ENCODE measurements at regions not wholly inside any gene's neighbourhood (a gene's known extent, or its start where the extent isn't known, plus 50 kb on each side); places are given as distances from the start of the nearest gene placed in this dataset.

DNA sequence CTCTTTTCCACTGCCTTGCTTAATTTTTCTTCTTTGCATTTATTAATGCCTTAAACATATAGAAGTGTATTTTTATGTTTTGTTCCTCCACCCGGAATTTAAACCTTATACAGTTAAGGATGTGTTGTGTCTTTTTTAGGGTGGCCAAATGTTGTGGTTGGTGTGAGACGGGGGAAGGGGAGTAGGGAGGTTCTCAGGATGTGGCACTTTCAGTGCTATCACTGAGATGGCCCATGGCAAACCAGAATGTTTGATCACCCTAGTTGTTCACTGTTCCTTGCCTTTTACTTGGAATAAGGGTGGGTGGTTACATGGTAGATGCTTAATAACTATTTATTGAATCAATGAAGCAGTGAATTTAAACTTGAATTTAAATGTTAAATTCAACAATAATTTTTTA, 216.0 kb upstream of the SLITRK1 start:
- DNase-seq, result no peak

GRCh38 chr13:84097148-84097547, 214.9 kb upstream of the SLITRK1 start:
- DNase-seq, result no peak

DNA sequence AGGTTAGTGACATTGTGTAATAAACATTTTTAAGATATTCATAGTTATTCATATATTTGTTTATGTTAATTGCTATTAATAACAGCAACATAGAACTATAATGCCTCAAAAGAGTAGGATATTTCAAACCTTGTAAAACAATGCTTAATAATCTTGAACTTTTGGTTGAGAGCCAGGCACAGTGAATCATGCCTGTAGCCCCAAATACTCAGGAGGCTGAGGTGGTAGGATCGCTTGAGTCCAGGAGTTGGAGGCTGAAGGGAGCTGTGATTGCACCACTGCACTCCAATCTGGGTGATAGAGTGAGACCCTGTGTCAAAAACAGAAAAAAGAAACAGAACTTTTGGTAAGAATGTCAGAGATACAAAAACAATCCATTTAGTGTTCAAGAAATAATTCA, 213.9 kb upstream of the SLITRK1 start:
- DNase-seq, result no peak

- DNase-seq, result no peak
Observed at GRCh38 chr13:84088996-84089395, 206.7 kb upstream of the SLITRK1 start.

DNA sequence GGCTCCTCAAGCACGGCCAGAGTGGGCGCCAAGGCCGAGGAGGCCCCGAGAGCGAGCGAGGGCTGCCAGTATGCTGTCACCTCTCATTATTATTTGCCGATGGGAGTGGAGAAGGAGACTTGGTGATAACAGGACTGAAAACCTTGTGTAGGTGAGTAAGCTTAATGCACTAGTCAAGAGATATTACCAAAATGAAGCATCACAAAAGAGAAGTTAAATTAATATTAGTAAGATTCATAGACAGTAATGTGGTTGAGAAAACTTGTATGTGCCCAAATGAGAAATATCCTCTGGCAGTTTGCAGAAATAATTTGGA, 204.5 kb upstream of the SLITRK1 start:
- no peak for DNase-seq

- peak; percentile 24 for DNase-seq
Observed at GRCh38 chr13:84086098-84086846, 204.0 kb upstream of the SLITRK1 start.

DNA sequence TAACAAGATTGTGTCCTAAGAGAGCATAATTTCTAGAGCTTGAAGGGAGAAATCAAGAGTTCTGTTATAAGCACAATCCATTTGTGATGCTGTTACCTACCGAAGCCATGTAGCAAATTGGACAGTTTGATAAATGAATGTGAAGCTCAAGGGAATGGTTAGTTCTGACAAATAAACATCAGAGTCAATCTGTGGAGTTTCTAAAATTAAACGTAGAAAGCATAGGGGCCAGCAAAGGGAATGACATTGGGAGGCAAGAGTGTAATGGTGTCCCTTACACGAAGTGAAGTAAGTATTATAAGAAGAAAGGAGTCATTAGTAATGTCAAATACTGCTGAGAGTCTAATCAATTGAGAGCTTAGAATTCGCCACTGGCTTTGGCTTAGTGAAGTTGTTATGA, 200.2 kb upstream of the SLITRK1 start:
- no peak for DNase-seq

- DNase-seq, result no peak
Observed at GRCh38 chr13:84080748-84081530, 198.7 kb upstream of the SLITRK1 start.

DNA sequence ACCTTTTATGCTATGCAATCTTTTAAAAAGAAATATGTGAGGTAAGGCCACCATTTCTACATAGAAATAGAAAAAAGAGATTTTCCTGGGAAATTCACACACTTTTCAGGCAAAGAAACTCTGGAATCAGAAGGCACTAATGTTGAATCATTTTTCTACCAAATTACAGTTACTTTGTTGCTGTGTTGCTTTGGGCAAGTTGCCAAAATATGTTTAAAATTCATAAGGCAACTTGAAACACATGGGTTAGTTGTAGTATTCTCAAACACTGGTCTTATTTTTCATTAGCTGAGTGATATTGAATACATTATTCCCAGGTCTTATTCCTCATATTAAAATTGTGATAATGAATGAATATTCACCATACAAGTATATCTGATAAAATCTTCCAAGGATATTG, 195.0 kb upstream of the SLITRK1 start:
- no peak for DNase-seq

DNA sequence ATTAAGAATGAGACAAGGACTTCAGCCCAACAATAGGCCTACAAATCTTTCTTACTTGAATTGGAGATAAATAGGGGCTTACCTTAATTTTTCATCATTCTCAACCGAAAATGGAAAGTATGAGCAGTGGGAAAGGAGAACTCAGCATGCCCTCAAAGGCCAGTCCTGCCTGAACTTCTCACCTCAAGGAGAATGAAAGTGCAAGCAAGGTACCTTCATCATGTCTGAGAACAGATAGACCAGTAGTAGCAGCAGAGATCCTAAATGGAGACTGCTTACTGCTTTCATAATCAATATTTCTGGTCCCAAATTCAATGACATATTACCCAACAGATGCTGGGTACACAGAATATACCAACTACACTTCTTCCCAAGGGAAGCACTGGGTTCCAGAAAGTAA, 194.0 kb upstream of the SLITRK1 start:
- no peak for DNase-seq

DNA sequence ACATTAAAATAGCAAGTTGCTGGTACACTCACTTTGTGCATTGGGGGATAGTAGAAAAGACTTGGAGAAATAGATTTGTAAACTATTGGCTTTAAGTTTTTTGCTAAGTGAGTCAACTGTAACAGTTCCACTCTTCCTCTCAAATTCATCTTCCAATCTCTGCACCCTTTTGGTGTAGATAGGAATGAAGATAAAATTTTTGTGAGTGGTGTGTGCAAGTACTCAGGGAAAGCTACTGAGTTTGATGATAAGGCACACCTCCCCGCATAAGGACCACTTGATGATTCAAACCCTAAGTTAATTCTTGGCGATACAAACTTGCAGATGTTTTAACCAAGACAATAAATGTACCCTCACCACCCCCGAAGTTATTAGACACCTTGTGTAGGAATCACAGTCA, 168.3 kb upstream of the SLITRK1 start:
- DNase-seq, result no peak

GRCh38 chr13:84049443-84050219, 167.4 kb upstream of the SLITRK1 start:
- no peak for DNase-seq

DNA sequence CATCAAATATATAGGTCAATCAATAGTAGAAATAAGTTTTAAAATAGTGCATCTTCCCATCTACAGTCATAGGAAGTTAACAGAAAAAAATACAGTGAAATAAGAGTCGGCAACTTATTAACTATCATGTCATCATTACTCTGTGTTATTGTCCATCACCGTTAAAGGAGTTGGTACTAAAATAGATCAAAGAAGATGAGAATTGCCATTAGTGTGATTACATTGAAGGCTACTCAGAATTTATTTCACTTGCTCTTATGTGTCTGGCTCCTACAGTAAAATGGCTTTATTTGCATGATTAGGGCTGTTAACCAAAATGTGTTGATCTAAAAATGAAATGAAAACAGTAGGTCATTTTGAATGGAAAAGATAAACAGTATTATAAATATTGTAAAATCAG, 162.5 kb upstream of the SLITRK1 start:
- no peak for DNase-seq

DNA sequence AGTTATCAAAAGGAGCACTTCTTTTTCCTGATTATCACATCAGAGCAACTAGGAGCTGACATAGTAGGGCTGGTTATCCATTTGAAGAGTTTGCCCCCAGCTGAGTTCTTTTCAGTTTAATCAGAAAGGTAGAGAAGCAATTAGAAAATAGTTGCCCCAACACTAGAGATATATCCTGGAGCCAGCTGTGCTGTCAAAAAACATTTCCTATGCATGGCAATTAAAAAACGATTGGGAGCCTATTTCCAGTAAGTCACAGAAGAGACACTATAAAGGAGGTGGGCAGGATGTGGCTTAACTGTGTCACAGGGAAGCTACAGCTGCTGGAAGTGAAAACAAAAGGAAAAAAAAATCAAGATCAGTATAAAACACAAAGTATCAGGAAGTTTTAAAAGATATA, 155.7 kb upstream of the SLITRK1 start:
- DNase-seq, result no peak

DNA sequence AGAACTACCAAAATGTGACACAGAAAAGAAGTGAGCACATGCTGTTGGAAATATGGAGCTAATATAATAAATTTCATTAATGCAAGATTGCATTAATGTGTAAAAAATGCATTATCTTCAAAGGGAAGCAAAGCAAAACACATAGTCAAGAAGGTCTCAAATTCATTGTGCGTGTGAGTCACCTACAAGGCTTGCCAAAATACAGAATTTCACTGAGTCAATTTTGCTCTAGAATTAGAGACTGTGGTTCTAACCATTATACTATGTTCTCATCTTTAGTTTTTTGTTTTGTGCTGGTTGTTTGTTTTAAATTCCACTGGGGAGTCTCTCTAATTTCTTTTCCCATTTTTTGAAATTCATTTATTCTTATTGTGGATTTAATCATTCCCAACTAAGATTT, 149.8 kb upstream of the SLITRK1 start:
- no peak for DNase-seq

GRCh38 chr13:84031120-84031519, 148.8 kb upstream of the SLITRK1 start:
- DNase-seq, result no peak

DNA sequence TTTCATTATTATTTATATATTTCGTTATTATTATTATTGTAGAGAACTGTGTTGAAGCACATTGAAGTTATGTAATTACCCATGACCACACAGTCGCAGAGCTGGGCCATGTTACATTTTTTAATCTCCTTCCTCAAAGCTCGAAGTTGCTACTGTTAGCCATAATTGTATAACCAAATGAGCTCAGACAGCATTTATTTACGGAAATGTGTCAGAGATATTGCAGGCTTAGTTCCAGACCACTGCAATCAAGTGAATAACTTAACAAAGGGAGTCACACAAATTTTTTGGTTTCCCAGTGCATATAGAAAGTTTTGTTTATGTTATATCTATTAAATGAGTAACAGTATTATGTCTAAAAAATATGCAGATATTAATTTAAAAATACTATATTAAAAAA, 147.1 kb upstream of the SLITRK1 start:
- no peak for DNase-seq

DNA sequence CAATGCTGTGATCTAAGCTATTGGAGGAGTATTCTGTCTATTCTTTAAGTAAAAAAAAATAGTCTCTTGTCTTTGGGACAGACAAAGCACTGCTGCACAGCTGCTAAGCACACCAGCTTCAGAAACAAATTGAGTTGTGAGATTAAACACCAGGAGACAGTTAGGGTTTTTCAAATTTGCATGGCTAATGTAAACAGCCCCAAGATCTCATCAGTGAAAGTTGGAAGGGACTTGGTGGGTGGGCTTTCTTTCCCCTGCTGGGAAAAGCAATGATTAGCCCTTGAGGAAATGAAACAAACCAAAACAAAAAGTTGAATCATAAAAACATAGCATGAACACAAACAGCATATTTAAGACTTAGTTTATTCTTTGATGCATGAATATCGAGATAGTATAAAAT, 143.6 kb upstream of the SLITRK1 start:
- DNase-seq, result no peak

DNA sequence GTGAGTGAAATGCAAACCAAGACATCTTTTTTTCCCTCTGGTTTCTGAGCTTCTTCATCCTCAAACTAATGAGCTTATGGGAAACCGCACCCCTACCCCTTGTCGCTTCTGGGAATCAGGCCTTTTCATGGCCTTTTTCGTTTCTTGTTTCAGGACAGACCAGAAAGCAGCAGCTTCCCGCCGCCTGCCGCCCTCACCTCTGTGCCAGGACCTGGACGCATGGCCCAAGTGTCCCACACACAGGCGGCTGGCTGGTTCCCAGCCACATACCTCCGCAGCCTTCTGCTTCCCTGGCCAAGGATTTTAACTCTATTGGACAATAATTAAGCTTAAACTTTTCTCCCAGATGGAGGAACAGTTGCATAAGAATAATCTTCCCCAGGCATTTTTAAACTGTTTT, 114.1 kb upstream of the SLITRK1 start:
- DNase-seq, result no peak

DNA sequence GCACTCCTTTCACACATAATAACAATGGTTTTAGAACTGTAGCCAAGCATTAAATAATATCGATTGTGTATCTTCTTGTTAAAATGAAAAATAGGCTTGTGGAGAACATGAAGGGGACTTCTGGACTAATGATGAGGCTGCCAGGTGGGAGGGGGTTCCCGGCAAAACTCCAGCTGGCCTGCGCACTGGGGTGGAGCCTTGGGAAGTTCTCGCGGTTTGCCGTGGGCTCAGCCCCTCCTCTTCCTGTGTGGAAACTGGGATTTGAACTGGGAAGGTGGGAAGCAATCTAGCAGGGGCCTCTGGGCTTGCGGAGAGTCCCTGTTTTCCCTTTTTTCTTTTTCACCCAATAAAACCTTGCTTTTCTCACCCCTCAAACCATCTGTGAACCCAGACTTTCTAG, 113.7 kb upstream of the SLITRK1 start:
- no peak for DNase-seq

- no peak for DNase-seq
Observed at GRCh38 chr13:83992566-83993358, 110.5 kb upstream of the SLITRK1 start.

DNA sequence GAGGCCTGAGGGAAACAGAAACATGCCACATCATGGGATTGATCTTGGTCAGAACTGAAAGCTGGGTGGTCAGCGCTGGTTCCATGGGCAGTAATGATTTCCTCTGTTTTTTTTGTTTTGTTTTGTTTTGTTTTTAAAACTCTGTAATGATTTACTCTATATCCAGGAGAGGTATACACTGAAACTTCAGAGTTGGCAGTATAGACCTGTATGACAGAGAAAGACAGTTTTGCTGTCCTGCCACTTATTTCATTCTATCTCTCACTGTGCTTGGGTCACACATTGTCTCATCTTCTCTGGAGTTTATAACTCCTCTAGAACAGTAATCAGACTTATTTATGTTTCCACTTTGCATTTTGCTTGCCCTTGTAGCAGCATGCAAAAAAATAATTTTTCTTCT, 105.1 kb upstream of the SLITRK1 start:
- no peak for DNase-seq

- DNase-seq, result no peak
Observed at GRCh38 chr13:83984793-83985192, 102.5 kb upstream of the SLITRK1 start.
